NCI-H1694 (cell line): ENCODE measurements at regions not wholly inside any gene's neighbourhood (a gene's known extent, or its start where the extent isn't known, plus 50 kb on each side); places are given as distances from the start of the nearest gene placed in this dataset.
"Not testable (repeated sequence)": the region's sequence is repeated elsewhere in the genome, so short reads cannot be mapped to it uniquely, and the experiment has no call there.

ENCODE experiments used
- DNase-seq: peaks from one replicate; lab custom pipeline; 2025; lab: John Stamatoyannopoulos, UW

- not testable (repeated sequence) for DNase-seq
Observed at GRCh38 chr22:25456300-25457043, 108.0 kb upstream of the GRK3 start.

GRCh38 chr22:25458631-25459030, 105.8 kb upstream of the GRK3 start:
- DNase-seq, result not testable (repeated sequence)

GRCh38 chr22:25460682-25461081, 103.8 kb upstream of the GRK3 start:
- DNase-seq, result not testable (repeated sequence)

- no peak for DNase-seq
Observed at GRCh38 chr22:25461301-25461700, 103.2 kb upstream of the GRK3 start.

DNA sequence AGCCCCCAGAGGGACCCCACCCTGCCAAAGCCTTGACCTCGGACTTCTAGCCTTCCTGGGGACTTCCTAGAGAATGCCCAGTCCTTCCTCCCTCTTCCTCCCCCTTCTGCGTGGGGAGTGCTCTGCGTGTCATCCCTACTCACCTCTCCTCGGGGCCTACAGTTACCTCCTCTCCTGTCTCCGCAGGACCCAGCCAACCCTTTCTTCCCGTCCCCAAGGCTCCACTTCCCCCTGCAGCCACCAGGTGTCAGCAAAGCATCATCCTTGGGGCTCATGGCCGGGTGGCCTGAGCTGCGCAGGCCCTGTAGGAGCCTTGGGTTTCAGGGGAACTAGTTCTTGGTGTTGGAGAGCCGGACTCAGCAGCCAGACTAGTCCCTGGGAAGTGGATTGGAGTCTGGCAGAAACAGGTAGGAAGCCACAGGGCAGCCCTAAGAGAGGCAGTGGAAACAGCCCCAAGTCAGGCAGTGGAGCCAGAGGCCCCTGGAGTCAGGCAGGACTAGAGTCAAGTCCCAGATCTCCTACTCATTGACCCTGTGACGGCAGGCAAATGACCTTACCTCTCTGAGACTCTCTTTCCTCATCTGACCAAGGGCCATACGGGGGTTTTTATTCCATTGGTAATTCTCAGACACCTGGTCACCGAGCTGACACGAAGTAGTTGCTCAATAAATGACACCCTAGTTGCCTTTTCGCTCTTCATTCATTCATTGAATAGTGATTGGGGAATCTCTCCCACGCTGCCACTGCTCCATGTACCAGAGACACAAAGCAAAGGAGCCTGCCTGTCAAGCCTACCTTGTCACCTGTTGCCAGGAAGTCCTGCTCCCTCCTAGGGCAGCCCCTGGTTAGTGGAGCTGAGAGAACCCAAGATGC, 101.8 kb upstream of the GRK3 start:
- peak; percentile 65 for DNase-seq

- not testable (repeated sequence) for DNase-seq
Observed at GRCh38 chr22:25463347-25463628, 101.2 kb upstream of the GRK3 start.

DNA sequence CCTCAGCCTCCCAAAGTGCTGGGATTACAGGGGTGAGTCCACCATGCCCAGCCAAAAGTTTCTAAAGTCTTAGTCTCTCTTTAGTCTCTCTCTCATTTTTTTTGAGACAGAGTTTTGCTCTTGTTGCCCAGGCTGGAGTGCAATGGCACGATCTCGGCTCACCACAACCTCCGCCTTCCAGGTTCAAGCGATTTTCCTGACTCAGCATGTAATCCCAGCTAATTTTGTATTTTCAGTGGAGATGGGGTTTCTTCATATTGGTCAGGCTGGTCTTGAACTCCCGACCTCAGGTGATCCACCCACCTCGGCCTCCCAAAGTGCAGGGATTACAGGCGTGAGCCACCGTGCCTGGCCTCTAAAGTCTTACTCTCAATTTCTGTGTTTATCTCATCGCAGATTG, 100.1 kb upstream of the GRK3 start:
- not testable (repeated sequence) for DNase-seq

- DNase-seq, result no peak
Observed at GRCh38 chr22:25465949-25466348, 98.5 kb upstream of the GRK3 start.

GRCh38 chr22:25472382-25472781, 92.1 kb upstream of the GRK3 start:
- no peak for DNase-seq

- DNase-seq, result no peak
Observed at GRCh38 chr22:25475257-25476022, 89.0 kb upstream of the GRK3 start.

GRCh38 chr22:25477358-25477757, 87.1 kb upstream of the GRK3 start:
- no peak for DNase-seq

DNA sequence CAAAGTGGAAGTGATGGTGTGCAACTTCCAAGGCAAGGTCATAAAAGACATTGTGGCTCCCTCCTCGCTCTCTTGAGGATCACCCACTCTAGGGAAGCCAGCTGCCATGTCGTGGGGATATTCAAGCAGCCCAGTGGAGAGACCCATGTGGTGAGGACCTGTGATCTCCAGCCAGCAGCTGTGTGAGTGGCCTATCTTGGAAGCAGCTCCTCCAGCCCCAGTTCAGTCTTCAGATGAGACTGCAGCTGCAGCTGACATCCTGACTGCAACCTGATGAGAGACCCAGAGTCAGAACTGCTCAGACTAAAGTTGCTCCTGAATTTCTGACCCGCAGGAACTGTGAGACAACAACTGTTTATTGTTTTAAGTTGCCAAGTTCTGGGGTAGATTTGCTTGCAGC, 86.4 kb upstream of the GRK3 start:
- DNase-seq, result no peak

- no peak for DNase-seq
Observed at GRCh38 chr22:25478528-25478927, 85.9 kb upstream of the GRK3 start.

DNA sequence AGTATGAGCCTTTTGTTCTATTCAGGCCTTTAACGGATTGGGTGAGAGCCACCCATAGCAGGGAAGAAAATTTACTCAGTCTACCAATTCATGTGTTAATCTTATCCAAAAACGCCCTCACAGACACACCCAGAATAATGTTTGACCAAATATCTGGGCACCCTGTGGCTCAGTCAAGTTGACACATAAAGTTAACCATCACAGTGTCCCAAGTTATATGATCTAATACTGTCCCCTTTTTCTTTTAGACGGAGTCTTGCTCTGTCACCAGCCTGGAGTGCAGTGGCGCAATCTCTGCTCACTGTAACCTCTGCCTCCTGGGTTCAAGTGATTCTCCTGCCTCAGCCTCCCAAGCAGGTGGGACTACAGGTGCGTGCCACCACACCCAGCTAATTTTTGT, 83.6 kb upstream of the GRK3 start:
- DNase-seq, result not testable (repeated sequence)

DNA sequence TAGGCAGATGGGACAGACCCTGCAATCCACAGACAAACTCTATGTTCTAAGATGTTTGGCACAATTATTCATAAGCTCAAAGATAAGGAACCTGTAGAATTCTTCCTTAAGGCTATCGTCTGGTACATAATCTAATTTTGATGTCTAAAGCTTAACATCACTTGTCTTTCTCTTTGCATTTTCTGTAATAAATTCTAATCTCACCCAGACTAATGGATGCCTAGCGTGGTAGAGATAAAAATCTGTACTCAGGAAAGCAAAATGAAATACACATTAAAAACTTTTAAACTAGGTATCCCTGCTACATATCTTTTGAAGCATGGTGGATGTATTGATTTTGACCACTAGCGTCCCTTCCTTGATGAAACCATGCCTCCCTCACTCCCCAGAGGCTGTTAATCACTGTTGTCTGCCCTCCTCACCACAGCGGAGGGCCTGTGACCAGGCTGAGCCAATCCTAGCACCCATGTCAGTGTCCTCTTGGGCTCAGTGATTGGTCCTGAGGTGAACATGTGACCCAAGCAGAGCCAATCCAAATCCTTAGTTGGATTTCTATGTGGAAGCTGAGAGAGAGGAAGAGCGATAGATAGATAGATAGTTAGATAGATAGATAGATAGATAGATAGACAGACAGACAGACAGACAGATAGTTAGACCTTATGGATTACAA, 82.2 kb upstream of the GRK3 start:
- peak; percentile 17 for DNase-seq

DNA sequence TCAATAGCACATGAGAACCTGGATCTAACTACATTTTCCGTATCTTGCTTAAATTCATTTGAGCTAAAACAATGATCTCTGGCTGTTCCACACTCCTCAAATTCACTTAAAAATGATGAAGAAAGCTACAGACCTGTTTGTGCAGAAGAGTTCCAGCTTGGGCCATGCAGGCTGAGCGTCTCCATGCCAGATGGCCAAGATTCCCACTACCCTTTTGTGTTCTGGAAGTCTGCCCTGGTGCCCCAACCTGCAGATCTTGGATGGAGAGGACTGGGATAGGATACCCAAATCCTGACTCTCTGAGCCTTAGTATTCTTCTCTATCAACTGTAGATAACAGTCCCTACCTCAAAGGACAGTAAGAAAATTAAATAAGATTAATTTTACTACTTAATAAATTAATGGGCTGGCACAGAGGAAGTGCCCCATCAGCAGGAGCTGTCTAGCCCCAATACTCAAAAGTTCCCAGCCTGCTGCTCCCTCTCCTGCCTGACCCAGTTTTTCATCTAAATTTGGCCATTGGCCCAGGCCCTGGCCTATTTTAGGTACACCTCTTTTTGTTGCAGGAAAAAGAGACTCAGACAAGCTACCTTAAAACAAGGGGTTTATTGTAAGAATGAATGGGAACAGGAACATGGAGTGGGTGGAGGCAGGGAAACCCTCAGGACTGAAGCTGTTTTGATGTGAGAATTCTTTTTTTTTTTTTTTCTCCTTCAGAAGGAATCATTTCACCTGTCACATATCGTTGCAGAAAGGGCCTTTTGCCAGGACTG, 81.4 kb upstream of the GRK3 start:
- no peak for DNase-seq

- no peak for DNase-seq
Observed at GRCh38 chr22:25483931-25484330, 80.5 kb upstream of the GRK3 start.

DNA sequence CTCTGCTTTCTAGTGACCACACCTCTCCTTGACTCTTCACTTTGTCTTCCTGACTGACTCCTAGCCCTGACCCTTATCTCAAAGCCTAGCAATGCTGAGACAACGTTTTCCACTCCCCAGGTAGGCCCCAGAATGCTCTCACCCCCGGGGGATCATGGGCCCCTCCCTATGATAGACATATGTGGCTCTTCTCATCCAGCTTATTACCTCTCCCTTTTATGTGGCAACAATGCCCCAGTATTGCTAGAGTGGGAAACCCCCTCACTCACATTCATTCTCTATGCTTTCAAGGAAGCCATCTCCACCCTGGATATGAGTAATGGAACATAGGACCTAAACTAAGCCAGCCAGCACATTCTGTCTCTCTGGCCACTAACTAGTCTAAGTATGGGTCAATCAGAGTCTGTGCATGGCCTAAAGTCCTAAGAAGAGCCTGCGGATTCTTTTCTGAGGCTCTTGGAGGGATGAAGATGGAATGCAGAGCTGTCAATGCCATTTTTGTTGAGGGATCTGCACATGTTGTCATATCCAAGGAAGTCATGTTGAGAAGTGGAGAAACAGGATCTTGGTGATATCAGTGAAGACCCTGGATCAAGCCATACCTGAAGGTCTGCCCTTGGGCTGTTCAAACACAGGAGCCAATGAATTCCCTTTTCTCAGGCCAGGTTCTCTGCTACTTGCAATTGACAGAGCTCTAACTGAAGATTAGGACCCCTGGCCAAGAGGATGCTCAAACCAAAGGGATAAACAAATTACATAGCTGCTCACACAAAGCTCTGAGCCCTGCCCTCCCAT, 79.8 kb upstream of the GRK3 start:
- DNase-seq, result no peak

DNA sequence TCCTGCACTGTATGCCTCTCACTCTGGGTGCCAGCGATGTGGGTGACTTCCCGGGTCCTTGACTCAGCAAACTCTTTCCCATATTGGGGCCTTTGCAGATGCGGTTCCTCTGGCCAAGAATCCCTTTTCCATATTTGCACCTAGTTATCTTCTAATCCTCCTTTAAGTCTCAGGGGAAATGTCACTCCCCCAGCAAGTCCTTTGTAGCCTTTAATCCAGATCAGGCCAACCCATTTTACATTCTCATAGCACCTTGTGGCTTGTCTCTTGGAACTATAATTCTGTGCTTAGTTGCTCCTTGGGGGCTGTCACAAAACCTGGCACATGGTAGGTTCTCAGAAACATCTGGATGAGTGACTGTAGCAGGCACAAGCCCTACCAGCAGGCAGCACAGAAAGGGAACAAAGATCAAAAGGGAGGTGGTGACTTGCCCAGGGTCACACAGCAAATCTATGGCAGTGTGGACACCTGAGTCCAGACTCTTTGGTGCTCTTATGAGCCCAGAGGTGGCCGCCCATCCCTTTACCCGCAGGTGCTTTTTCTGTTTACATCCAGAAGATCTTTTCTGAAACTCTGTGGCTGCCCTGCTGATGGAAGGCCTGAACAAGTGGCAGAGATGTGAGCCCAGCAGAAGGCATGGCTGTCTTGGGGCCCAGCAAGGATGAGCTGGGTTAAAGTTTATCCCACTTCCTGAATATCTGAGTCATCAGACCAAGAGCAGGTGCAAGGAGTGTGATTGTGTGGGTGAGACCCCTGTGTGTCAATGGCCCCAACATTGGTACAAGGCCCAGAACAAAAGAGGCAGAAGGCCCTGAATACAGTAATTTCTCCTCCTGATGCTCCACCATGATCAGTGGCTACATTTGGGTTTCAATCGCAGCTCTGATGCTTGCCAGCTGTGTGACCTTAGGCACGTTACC, 78.6 kb upstream of the GRK3 start:
- DNase-seq, result no peak
